Peyer's patch (tissue), 4 donors: ENCODE measurements at regions not wholly inside any gene's neighbourhood (a gene's known extent, or its start where the extent isn't known, plus 50 kb on each side); places are given as distances from the start of the nearest gene placed in this dataset.

Source experiments
- DNase-seq, 3 donors: peaks; one replicate each; pipeline ENCODE4 v3.0.0-alpha.2; 2017 to 2019
- H3K27ac ChIP-seq, 4 donors: fragments of 200-600 bp; sonication (generic); one replicate each; pipeline ENCODE4 v1.5.1; 2016 to 2019
- H3K27me3 ChIP-seq, 2 donors: fragments of 200-600 bp; sonication (generic); one replicate each; pipeline ENCODE4 v1.5.1; 2019
- H3K36me3 ChIP-seq, 3 donors: fragments of 200-600 bp; sonication (generic); one replicate each; pipeline ENCODE4 v1.5.1; 2016 to 2019
- H3K4me1 ChIP-seq, 4 donors: fragments of 200-600 bp; sonication (generic); one replicate each; pipeline ENCODE4 v1.5.1; 2016 to 2019
- H3K4me3 ChIP-seq, 4 donors: fragments of 200-600 bp; sonication (generic); 1 replicate in 3 of 4; 2 replicates in 1 of 4; pipeline ENCODE4 v1.5.1; 2016 to 2019; ENCODE audit warnings: mild to moderate bottlenecking in 1 of 4
- H3K9me3 ChIP-seq, 4 donors: fragments of 200-600 bp; sonication (generic); one replicate each; pipeline ENCODE4 v1.5.1; 2016 to 2019; ENCODE audit warnings: mild to moderate bottlenecking in 1 of 4
- CTCF ChIP-seq, 6 experiments: fragments of 450-650 bp in 4 of 6; fragments of 200-600 bp in 2 of 6; sonication (generic) in 1 of 6; IDR thresholded peaks; one replicate each; pipeline ENCODE4 v1.5.1; 2017 to 2019; ENCODE audit warnings: antibody characterized with exemption in 6 of 6, mild to moderate bottlenecking in 3 of 6, moderate library complexity in 1 of 6
- POLR2A ChIP-seq, 2 donors: fragments of 450-650 bp; IDR thresholded peaks; one replicate each; pipeline ENCODE4 v1.5.1; 2017; ENCODE audit warnings: antibody characterized with exemption in 2 of 2, mild to moderate bottlenecking in 2 of 2, moderate library complexity in 2 of 2

- no peak for DNase-seq
- H3K36me3 ChIP-seq: no peaks in the 10 kb centered on the region
- TF ChIP-seq POLR2A (IDR thresholded peaks at IDR 0.05) (no peak), CTCF (IDR thresholded peaks at IDR 0.05) (no peak)
- H3K27me3 ChIP-seq: no peaks in the 10 kb centered on the region
- peak overlapping the region in 2 of 4 donors; percentile 4 to 48 for H3K27ac ChIP-seq
- no peaks in the 10 kb centered on the region for H3K9me3 ChIP-seq
- H3K4me1 ChIP-seq: peaks cover 0 to 10% (median 0%) of the 10 kb centered on the region in 4 donors
- H3K4me3 ChIP-seq: no peak overlapping the region
Observed at GRCh38 chr5:166982226-166982625, 1309.2 kb upstream of the WWC1 start.

- no peaks in the 10 kb centered on the region for H3K36me3 ChIP-seq
- no peak overlapping the region for H3K4me3 ChIP-seq
- no peak overlapping the region for H3K27ac ChIP-seq
- no peaks in the 10 kb centered on the region for H3K27me3 ChIP-seq
- no peaks in the 10 kb centered on the region for H3K9me3 ChIP-seq
- no peak for TF ChIP-seq POLR2A (IDR thresholded peaks at IDR 0.05)
- TF ChIP-seq CTCF (IDR thresholded peaks at IDR 0.05): no peak
- peaks cover 0 to 6% (median 0%) of the 10 kb centered on the region in 4 donors for H3K4me1 ChIP-seq
- DNase-seq: no peak
Observed at GRCh38 chr5:166991601-166992000, 1299.8 kb upstream of the WWC1 start.

- no peak overlapping the region for H3K27ac ChIP-seq
- no peak overlapping the region for H3K4me3 ChIP-seq
- DNase-seq: no peak
- H3K4me1 ChIP-seq: peaks cover 0 to 6% (median 0%) of the 10 kb centered on the region in 4 donors
- H3K36me3 ChIP-seq: no peaks in the 10 kb centered on the region
- no peaks in the 10 kb centered on the region for H3K9me3 ChIP-seq
- no peak for TF ChIP-seq POLR2A (IDR thresholded peaks at IDR 0.05)
- TF ChIP-seq CTCF (IDR thresholded peaks at IDR 0.05): no peak
- no peaks in the 10 kb centered on the region for H3K27me3 ChIP-seq
Observed at GRCh38 chr5:166992108-166992507, 1299.3 kb upstream of the WWC1 start.

GRCh38 chr5:166992874-166993722 lies 1298.3 kb upstream of the WWC1 start:
- no peak for DNase-seq
- peaks cover 0 to 6% (median 0%) of the 10 kb centered on the region in 4 donors for H3K4me1 ChIP-seq
- TF ChIP-seq POLR2A (IDR thresholded peaks at IDR 0.05) (no peak), CTCF (IDR thresholded peaks at IDR 0.05) (no peak)
- no peaks in the 10 kb centered on the region for H3K9me3 ChIP-seq
- H3K27me3 ChIP-seq: no peaks in the 10 kb centered on the region
- H3K4me3 ChIP-seq: no peak overlapping the region
- no peak overlapping the region for H3K27ac ChIP-seq
- no peaks in the 10 kb centered on the region for H3K36me3 ChIP-seq

- Histone ChIP-seq H3K27me3 (no peaks in the 10 kb centered on the region), H3K4me1 (peaks cover 0 to 6% (median 0%) of the 10 kb centered on the region in 4 donors), H3K27ac (no peak overlapping the region), H3K4me3 (no peak overlapping the region), H3K9me3 (no peaks in the 10 kb centered on the region), H3K36me3 (no peaks in the 10 kb centered on the region)
- TF ChIP-seq POLR2A (IDR thresholded peaks at IDR 0.05) (no peak), CTCF (IDR thresholded peaks at IDR 0.05) (no peak)
- no peak for DNase-seq
Observed at GRCh38 chr5:166994226-166994625, 1297.2 kb upstream of the WWC1 start.
